Right cardiac atrium (tissue), 5 donors: ENCODE measurements at regions not wholly inside any gene's neighbourhood (a gene's known extent, or its start where the extent isn't known, plus 50 kb on each side); places are given as distances from the start of the nearest gene placed in this dataset.
"Not testable (repeated sequence)": the region's sequence is repeated elsewhere in the genome, so short reads cannot be mapped to it uniquely, and the experiment has no call there.

Experiments used
- ATAC-seq, 2 donors: fragments of 200-7000 bp; cut with Tn5 transposase; one replicate each; pipeline versions ENCODE4 v1.8.0 to v1.9.1; 2020; ENCODE audit warnings: moderate library complexity in 2 of 2, mild to moderate bottlenecking in 1 of 2
- DNase-seq, 3 donors: peaks; one replicate each; pipeline ENCODE4 v3.0.0-alpha.2; 2020
- H3K27ac ChIP-seq: one replicate; pipeline ENCODE4 v1.5.1; 2013; ENCODE audit warnings: mild to moderate bottlenecking, low read length, control low read depth, moderate library complexity
- H3K27me3 ChIP-seq: one replicate; pipeline ENCODE4 v1.6.1; 2013; ENCODE audit not compliant: control insufficient read depth, insufficient read depth
- H3K4me1 ChIP-seq: one replicate; pipeline ENCODE4 v1.6.1; 2013; ENCODE audit warnings: low read length; ENCODE audit not compliant: control insufficient read depth, insufficient read depth
- H3K4me3 ChIP-seq: one replicate; pipeline ENCODE4 v1.5.1; 2013; ENCODE audit warnings: low read length, control low read depth
- H3K9me3 ChIP-seq: one replicate; pipeline ENCODE4 v1.6.1; 2013; ENCODE audit warnings: low read length; ENCODE audit not compliant: control insufficient read depth
- WGBS: extraction: QIAGEN DNeasy Blood & Tissue Kit; methylation state at CpG from one replicate; pipeline ENCODE4 v1.1.7; 2013; 5-methylcytosine and 5-hydroxymethylcytosine counted together
- intact Hi-C, 4 donors: fragments of 100-400 bp; cut with DNase I; formaldehyde crosslinking; loops; one replicate each; pipeline versions ENCODE4 v1.11.0 to v1.14.0; 2022 to 2023
- donor health status: healthy with polysubstance abuse.
- donor health status: DM: no; HTN: yes; CAD: no.
- donor health status: DM: no; HTN: no; CAD: no.
- donor health status: DM: no; HTN: yes; CAD: no; lungs with severe emphysema.
- donor health status: DM: yes; HTN: yes; CAD: no.

GRCh38 chr9:60969988-60970668, 55.9 kb downstream of the SPATA31A5 start:
- H3K9me3 ChIP-seq, H3K27ac ChIP-seq, H3K27me3 ChIP-seq, DNase-seq, H3K4me1 ChIP-seq, H3K4me3 ChIP-seq, intact Hi-C loops: not testable (repeated sequence)
- WGBS: no CpG with 5 or more reads among the region's 1 CpG
- peak in 1 of 2 donors; percentile 73 for ATAC-seq
